Duodenal mucosa (tissue), 2 donors: ENCODE measurements at regions not wholly inside any gene's neighbourhood (a gene's known extent, or its start where the extent isn't known, plus 50 kb on each side); places are given as distances from the start of the nearest gene placed in this dataset.
"Not testable (repeated sequence)": the region's sequence is repeated elsewhere in the genome, so short reads cannot be mapped to it uniquely, and the experiment has no call there.

Experiments
- H3K27ac ChIP-seq: one replicate; pipeline ENCODE4 v1.7.0; 2013; ENCODE audit warnings: low read depth, low read length
- H3K27me3 ChIP-seq, 2 donors: one replicate each; pipeline ENCODE4 v1.7.0; 2013; ENCODE audit warnings: low read length in 2 of 2, control low read depth in 1 of 2; ENCODE audit not compliant: insufficient read depth in 2 of 2, control insufficient read depth in 1 of 2
- H3K36me3 ChIP-seq, 2 donors: one replicate each; pipeline ENCODE4 v1.7.0; 2013; ENCODE audit warnings: low read length in 2 of 2, control low read depth in 1 of 2; ENCODE audit not compliant: insufficient read depth in 2 of 2, control insufficient read depth in 1 of 2
- H3K4me1 ChIP-seq, 2 donors: one replicate each; pipeline ENCODE4 v1.7.0; 2013; ENCODE audit warnings: low read length in 2 of 2, control low read depth in 1 of 2; ENCODE audit not compliant: insufficient read depth in 2 of 2, control insufficient read depth in 1 of 2
- H3K4me3 ChIP-seq, 2 donors: one replicate each; pipeline ENCODE4 v1.7.0; 2013; ENCODE audit warnings: low read length in 2 of 2, low read depth in 1 of 2
- H3K9ac ChIP-seq, 2 donors: one replicate each; pipeline ENCODE4 v1.7.0; 2013; ENCODE audit warnings: low read length in 2 of 2, low read depth in 1 of 2
- H3K9me3 ChIP-seq, 2 donors: one replicate each; pipeline ENCODE4 v1.7.0; 2013; ENCODE audit warnings: low read length in 2 of 2, control low read depth in 1 of 2; ENCODE audit not compliant: control insufficient read depth in 1 of 2

GRCh38 chr10:114708084-114708483 lies 50.0 kb upstream of the ABLIM1 start:
- Histone ChIP-seq H3K9me3 (no peaks in the 10 kb centered on the region), H3K4me1 (no peaks in the 10 kb centered on the region), H3K27me3 (no peaks in the 10 kb centered on the region), H3K4me3 (no peak overlapping the region), H3K9ac (no peak overlapping the region), H3K36me3 (no peaks in the 10 kb centered on the region), H3K27ac (no peak overlapping the region)

GRCh38 chr10:114708717-114709335 lies 50.8 kb upstream of the ABLIM1 start:
- no peak overlapping the region for H3K9ac ChIP-seq
- H3K4me3 ChIP-seq = no peak overlapping the region
- H3K27me3 ChIP-seq = no peaks in the 10 kb centered on the region
- no peaks in the 10 kb centered on the region for H3K4me1 ChIP-seq
- no peak overlapping the region for H3K27ac ChIP-seq
- H3K36me3 ChIP-seq = no peaks in the 10 kb centered on the region
- H3K9me3 ChIP-seq = no peaks in the 10 kb centered on the region

- Histone ChIP-seq H3K9me3 (no peaks in the 10 kb centered on the region), H3K36me3 (no peaks in the 10 kb centered on the region), H3K27ac (no peak overlapping the region), H3K27me3 (no peaks in the 10 kb centered on the region), H3K4me3 (no peak overlapping the region), H3K4me1 (no peaks in the 10 kb centered on the region), H3K9ac (no peak overlapping the region)
Observed at GRCh38 chr10:114709984-114710383, 51.9 kb upstream of the ABLIM1 start.

- Histone ChIP-seq H3K4me3 (no peak overlapping the region), H3K4me1 (no peaks in the 10 kb centered on the region), H3K9me3 (no peaks in the 10 kb centered on the region), H3K9ac (no peak overlapping the region), H3K27ac (no peak overlapping the region), H3K27me3 (no peaks in the 10 kb centered on the region), H3K36me3 (no peaks in the 10 kb centered on the region)
Observed at GRCh38 chr10:114711176-114711868, 53.2 kb upstream of the ABLIM1 start.

- Histone ChIP-seq H3K27ac (no peak overlapping the region), H3K4me3 (no peak overlapping the region), H3K9me3 (no peaks in the 10 kb centered on the region), H3K9ac (no peak overlapping the region), H3K27me3 (no peaks in the 10 kb centered on the region), H3K36me3 (no peaks in the 10 kb centered on the region), H3K4me1 (no peaks in the 10 kb centered on the region)
Observed at GRCh38 chr10:114711869-114712250, 53.8 kb upstream of the ABLIM1 start.

GRCh38 chr10:114713525-114714090 lies 55.5 kb upstream of the ABLIM1 start:
- Histone ChIP-seq H3K4me3 (no peak overlapping the region), H3K36me3 (no peaks in the 10 kb centered on the region), H3K27me3 (no peaks in the 10 kb centered on the region), H3K9ac (no peak overlapping the region), H3K9me3 (no peaks in the 10 kb centered on the region), H3K27ac (no peak overlapping the region), H3K4me1 (peaks cover 4 to 5% of the 10 kb centered on the region in 2 donors)

- H3K27me3 ChIP-seq = no peaks in the 10 kb centered on the region
- no peak overlapping the region for H3K4me3 ChIP-seq
- no peaks in the 10 kb centered on the region for H3K9me3 ChIP-seq
- no peaks in the 10 kb centered on the region for H3K36me3 ChIP-seq
- peaks cover 11% of the 10 kb centered on the region in 2 donors for H3K4me1 ChIP-seq
- no peak overlapping the region for H3K9ac ChIP-seq
- no peak overlapping the region for H3K27ac ChIP-seq
Observed at GRCh38 chr10:114714281-114714741, 56.2 kb upstream of the ABLIM1 start.

- Histone ChIP-seq H3K9me3 (no peaks in the 10 kb centered on the region), H3K36me3 (no peaks in the 10 kb centered on the region), H3K27me3 (no peaks in the 10 kb centered on the region), H3K4me3 (no peak overlapping the region), H3K4me1 (peaks cover 13 to 14% of the 10 kb centered on the region in 2 donors), H3K9ac (no peak overlapping the region), H3K27ac (no peak overlapping the region)
Observed at GRCh38 chr10:114715171-114715670, 57.1 kb upstream of the ABLIM1 start.

- H3K9ac ChIP-seq = no peak overlapping the region
- no peaks in the 10 kb centered on the region for H3K36me3 ChIP-seq
- no peaks in the 10 kb centered on the region for H3K9me3 ChIP-seq
- H3K4me3 ChIP-seq = no peak overlapping the region
- no peaks in the 10 kb centered on the region for H3K27me3 ChIP-seq
- no peak overlapping the region for H3K27ac ChIP-seq
- H3K4me1 ChIP-seq = peaks cover 22 to 24% of the 10 kb centered on the region in 2 donors
Observed at GRCh38 chr10:114716811-114717404, 58.8 kb upstream of the ABLIM1 start.

- H3K27ac ChIP-seq, H3K9ac ChIP-seq, H3K27me3 ChIP-seq, H3K4me3 ChIP-seq, H3K9me3 ChIP-seq, H3K36me3 ChIP-seq: not testable (repeated sequence)
- peaks cover 22 to 24% of the 10 kb centered on the region in 2 donors for H3K4me1 ChIP-seq
Observed at GRCh38 chr10:114717881-114718280, 59.8 kb upstream of the ABLIM1 start.
